ENCODE measurements at regions not wholly inside any gene's neighbourhood (a gene's known extent, or its start where the extent isn't known, plus 50 kb on each side); places are given as distances from the start of the nearest gene placed in this dataset.

- WGBS (ENCODE audit: low lambda C conversion rate), result 15% methylated on average over 3 of the region's 3 CpGs
- H3K79me2 ChIP-seq (ENCODE audit: insufficient read depth, low read length), result no peaks in the 10 kb centered on the region
- no peak overlapping the region for H3K9ac ChIP-seq (ENCODE audit: insufficient read depth, low read depth, low read length)
- peaks cover 34% of the 10 kb centered on the region for H3K9me3 ChIP-seq (ENCODE audit: low read length)
- in situ Hi-C loops (cut with HindIII; ENCODE audit: extremely low pct_ligation_motif_present, low pct_unique_long_range_greater_than_20kb), result no loop called here
- H2AFZ ChIP-seq (ENCODE audit: low read length), result no peak overlapping the region
- no peak overlapping the region for H3K27ac ChIP-seq (ENCODE audit: extremely low read length, insufficient read depth, low read length)
- TF ChIP-seq ZFP82 (CRISPR knock-in tag; IDR thresholded peaks at IDR 0.05; ENCODE audit: borderline replicate concordance) (no peak), FOXA3 (CRISPR knock-in tag; IDR thresholded peaks at IDR 0.05) (no peak), TRIM22 (IDR thresholded peaks at IDR 0.05) (no peak), KLF6 (CRISPR knock-in tag; IDR thresholded peaks at IDR 0.05) (no peak), SMC3 (IDR thresholded peaks at IDR 0.05; ENCODE audit: low read length) (no peak), ZNF660 (CRISPR knock-in tag; IDR thresholded peaks at IDR 0.05; ENCODE audit: borderline replicate concordance, low read depth) (no peak), KMT2B (CRISPR knock-in tag; IDR thresholded peaks at IDR 0.05) (no peak), DR1 (CRISPR knock-in tag; IDR thresholded peaks at IDR 0.05) (no peak)
- TF ChIP-seq, protein P1, sequence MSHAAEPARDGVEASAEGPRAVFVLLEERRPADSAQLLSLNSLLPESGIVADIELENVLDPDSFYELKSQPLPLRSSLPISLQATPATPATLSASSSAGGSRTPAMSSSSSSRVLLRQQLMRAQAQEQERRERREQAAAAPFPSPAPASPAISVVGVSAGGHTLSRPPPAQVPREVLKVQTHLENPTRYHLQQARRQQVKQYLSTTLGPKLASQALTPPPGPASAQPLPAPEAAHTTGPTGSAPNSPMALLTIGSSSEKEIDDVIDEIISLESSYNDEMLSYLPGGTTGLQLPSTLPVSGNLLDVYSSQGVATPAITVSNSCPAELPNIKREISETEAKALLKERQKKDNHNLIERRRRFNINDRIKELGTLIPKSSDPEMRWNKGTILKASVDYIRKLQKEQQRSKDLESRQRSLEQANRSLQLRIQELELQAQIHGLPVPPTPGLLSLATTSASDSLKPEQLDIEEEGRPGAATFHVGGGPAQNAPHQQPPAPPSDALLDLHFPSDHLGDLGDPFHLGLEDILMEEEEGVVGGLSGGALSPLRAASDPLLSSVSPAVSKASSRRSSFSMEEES (CRISPR knock-in tag; IDR thresholded peaks at IDR 0.05), result no peak
- TF ChIP-seq, protein P2, sequence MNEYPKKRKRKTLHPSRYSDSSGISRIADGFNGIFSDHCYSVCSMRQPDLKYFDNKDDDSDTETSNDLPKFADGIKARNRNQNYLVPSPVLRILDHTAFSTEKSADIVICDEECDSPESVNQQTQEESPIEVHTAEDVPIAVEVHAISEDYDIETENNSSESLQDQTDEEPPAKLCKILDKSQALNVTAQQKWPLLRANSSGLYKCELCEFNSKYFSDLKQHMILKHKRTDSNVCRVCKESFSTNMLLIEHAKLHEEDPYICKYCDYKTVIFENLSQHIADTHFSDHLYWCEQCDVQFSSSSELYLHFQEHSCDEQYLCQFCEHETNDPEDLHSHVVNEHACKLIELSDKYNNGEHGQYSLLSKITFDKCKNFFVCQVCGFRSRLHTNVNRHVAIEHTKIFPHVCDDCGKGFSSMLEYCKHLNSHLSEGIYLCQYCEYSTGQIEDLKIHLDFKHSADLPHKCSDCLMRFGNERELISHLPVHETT (CRISPR knock-in tag; conservative IDR thresholded peaks at IDR 0.05), result no peak
- POLR2A ChIA-PET, result no interaction called here
- no peaks in the 10 kb centered on the region for H4K20me1 ChIP-seq (ENCODE audit: insufficient read depth, low read length)
- H3K4me1 ChIP-seq (ENCODE audit: insufficient read depth, low read length), result no peaks in the 10 kb centered on the region
- no peaks in the 10 kb centered on the region for H3K36me3 ChIP-seq (replicated peaks in 1 of 2; ENCODE audit: control insufficient read depth in 1 of 2, insufficient read depth in 2 of 2, low read length in 2 of 2)
- H3K27me3 ChIP-seq (ENCODE audit: control insufficient read depth in 1 of 2, insufficient read depth in 2 of 2, low read length in 2 of 2), result no peaks in the 10 kb centered on the region
- ATAC-seq (no peak), DNase-seq (ENCODE audit: low spot score) (no peak), FAIRE-seq (no peak)
- CTCF ChIA-PET (ENCODE audit: low intra/inter-chr PET ratio, low total read pairs), result no interaction called here
- H3K4me2 ChIP-seq (ENCODE audit: low read depth, low read length), result no peak overlapping the region
- BruUV-seq (replicated peaks), result no TSS peak
- no peak overlapping the region for H3K4me3 ChIP-seq (replicated peaks in 1 of 3; ENCODE audit: insufficient read depth in 1 of 3, low read depth in 2 of 3, low read length in 3 of 3)
- intact Hi-C loops (cut with micrococcal nuclease; ENCODE audit: unreplicated experiment), result no loop called here
Observed at GRCh38 chr1:106962591-106962990, 93.9 kb upstream of the PRMT6 start.
